Mesothelial cell of epicardium (in vitro differentiated cells): ENCODE measurements at regions not wholly inside any gene's neighbourhood (a gene's known extent, or its start where the extent isn't known, plus 50 kb on each side); places are given as distances from the start of the nearest gene placed in this dataset.
"Not testable (repeated sequence)": the region's sequence is repeated elsewhere in the genome, so short reads cannot be mapped to it uniquely, and the experiment has no call there.

Experiments
- DNase-seq, 2 experiments: peaks; one replicate each; pipeline ENCODE4 v3.0.0; 2021; ENCODE audit warnings: low spot score in 2 of 2; ENCODE audit not compliant: unreplicated experiment in 2 of 2
- H3K27ac Mint-ChIP-seq: 2 replicates; pipeline ENCODE4 v1.8.0; 2021; ENCODE audit warnings: mixed read lengths
- H3K27me3 Mint-ChIP-seq: 2 replicates; pipeline ENCODE4 v1.8.0; 2021; ENCODE audit warnings: low read depth, mixed read lengths
- H3K36me3 Mint-ChIP-seq: 2 replicates; pipeline ENCODE4 v1.8.0; 2021; ENCODE audit warnings: mixed read lengths
- H3K4me1 Mint-ChIP-seq: 2 replicates; pipeline ENCODE4 v1.8.0; 2021; ENCODE audit warnings: mixed read lengths
- H3K4me3 Mint-ChIP-seq: 2 replicates; pipeline ENCODE4 v1.8.0; 2021; ENCODE audit warnings: mild to moderate bottlenecking, moderate library complexity, mixed read lengths
- H3K9me3 Mint-ChIP-seq: 2 replicates; pipeline ENCODE4 v1.8.0; 2021; ENCODE audit warnings: mixed read lengths
- CTCF ChIP-seq: fragments of 200-600 bp; sonication (generic); IDR thresholded peaks from one replicate; pipeline ENCODE4 v1.5.0; 2021; ENCODE audit warnings: antibody characterized with exemption; ENCODE audit not compliant: unreplicated experiment

GRCh38 chr6:75020376-75020775 lies 185.5 kb downstream of the COL12A1 start:
- H3K4me1 Mint-ChIP-seq = no peaks in the 10 kb centered on the region
- peaks cover 16% of the 10 kb centered on the region for H3K9me3 Mint-ChIP-seq
- H3K36me3 Mint-ChIP-seq = no peaks in the 10 kb centered on the region
- DNase-seq = no peak
- no peak overlapping the region for H3K4me3 Mint-ChIP-seq
- H3K27me3 Mint-ChIP-seq = no peaks in the 10 kb centered on the region
- H3K27ac Mint-ChIP-seq = no peak overlapping the region
- no peak for TF ChIP-seq CTCF

- Mint-ChIP-seq H3K4me3 (no peak overlapping the region), H3K27ac (no peak overlapping the region), H3K36me3 (no peaks in the 10 kb centered on the region), H3K27me3 (peaks cover 7% of the 10 kb centered on the region), H3K4me1 (no peaks in the 10 kb centered on the region), H3K9me3 (peaks cover 10% of the 10 kb centered on the region)
- DNase-seq = no peak
- no peak for TF ChIP-seq CTCF
These were observed 193.8 kb downstream of the COL12A1 start for GRCh38 chr6:75012018-75012417.

DNA sequence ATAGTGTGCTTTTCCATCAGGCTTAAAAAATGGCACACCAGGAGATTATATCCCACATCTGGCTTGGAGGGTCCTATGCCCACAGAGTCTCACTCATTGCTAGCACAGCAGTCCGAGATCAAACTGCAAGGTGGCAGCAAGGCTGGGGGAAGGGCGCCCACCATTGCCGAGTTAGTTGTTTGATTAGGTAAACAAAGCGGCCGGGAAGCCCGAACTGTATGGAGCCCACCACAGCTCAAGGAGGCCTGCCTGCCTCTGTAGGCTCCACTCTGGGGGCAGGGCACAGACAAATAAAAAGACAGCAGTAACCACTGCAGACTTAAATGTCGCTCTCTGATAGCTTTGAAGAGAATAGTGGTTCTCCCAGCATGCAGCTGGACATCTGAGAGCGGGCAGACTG lies 201.9 kb downstream of the COL12A1 start:
- not testable (repeated sequence) for H3K27ac Mint-ChIP-seq, DNase-seq, H3K4me1 Mint-ChIP-seq, H3K4me3 Mint-ChIP-seq, H3K36me3 Mint-ChIP-seq, H3K27me3 Mint-ChIP-seq
- peaks cover 22% of the 10 kb centered on the region for H3K9me3 Mint-ChIP-seq

GRCh38 chr6:74997646-74998045 lies 208.2 kb downstream of the COL12A1 start:
- DNase-seq = no peak
- Mint-ChIP-seq H3K9me3 (peaks cover 3% of the 10 kb centered on the region), H3K36me3 (no peaks in the 10 kb centered on the region), H3K4me3 (no peak overlapping the region), H3K27me3 (no peaks in the 10 kb centered on the region), H3K27ac (no peak overlapping the region), H3K4me1 (no peaks in the 10 kb centered on the region)
- TF ChIP-seq CTCF = no peak

DNA sequence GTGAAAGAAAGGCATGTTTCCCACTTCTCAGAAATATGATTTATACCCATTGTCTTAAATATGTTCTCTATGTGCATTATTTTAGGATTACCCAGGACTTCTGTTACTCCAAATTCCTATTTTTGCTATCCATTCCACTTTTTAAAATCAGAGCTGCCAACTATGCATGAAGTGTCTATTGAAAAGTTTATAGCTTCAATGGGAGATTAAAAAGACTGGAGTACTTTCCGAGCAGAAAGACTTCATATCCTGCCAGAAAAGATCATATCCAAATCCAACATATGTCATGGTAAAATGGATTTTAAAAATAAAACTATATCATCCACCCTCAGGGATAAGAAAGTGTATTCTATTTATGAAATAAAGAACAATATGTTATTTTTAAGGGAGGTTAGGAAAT lies 212.7 kb downstream of the COL12A1 start:
- Mint-ChIP-seq H3K27ac (no peak overlapping the region), H3K4me1 (no peaks in the 10 kb centered on the region), H3K9me3 (peaks cover 2% of the 10 kb centered on the region), H3K36me3 (no peaks in the 10 kb centered on the region), H3K27me3 (no peaks in the 10 kb centered on the region), H3K4me3 (no peak overlapping the region)
- TF ChIP-seq CTCF = no peak
- DNase-seq = no peak

- Mint-ChIP-seq H3K9me3 (peaks cover 8% of the 10 kb centered on the region), H3K4me1 (no peaks in the 10 kb centered on the region), H3K4me3 (no peak overlapping the region), H3K27ac (no peak overlapping the region), H3K27me3 (no peaks in the 10 kb centered on the region), H3K36me3 (no peaks in the 10 kb centered on the region)
- no peak for TF ChIP-seq CTCF
- no peak for DNase-seq
These were observed 214.1 kb downstream of the COL12A1 start for GRCh38 chr6:74991573-74992332.
